ENCODE measurements at regions not wholly inside any gene's neighbourhood (a gene's known extent, or its start where the extent isn't known, plus 50 kb on each side); places are given as distances from the start of the nearest gene placed in this dataset.
"Not testable (repeated sequence)": the region's sequence is repeated elsewhere in the genome, so short reads cannot be mapped to it uniquely, and the experiment has no call there.

- H4K20me1 ChIP-seq (ENCODE audit: insufficient read depth); DNase-seq; H3K9me3 ChIP-seq (ENCODE audit: low read depth); H3K9me2 ChIP-seq (ENCODE audit: insufficient read depth); H3K9ac ChIP-seq; H2AFZ ChIP-seq; H3K4me2 ChIP-seq (ENCODE audit: unreplicated experiment); H3K27me3 ChIP-seq (replicated peaks; ENCODE audit: insufficient read depth); in situ Hi-C loops (cut with MboI); H3K36me3 ChIP-seq (ENCODE audit: low read depth); H3K79me2 ChIP-seq (ENCODE audit: insufficient read depth); H3K4me3 ChIP-seq; H3K27ac ChIP-seq: not testable (repeated sequence)
- 87 to 98% methylated on average over 6 of the region's 6 CpGs for WGBS, 2 experiments (ENCODE audit: low coverage in 1 of 2, low lambda C conversion rate in 2 of 2, missing lambda C conversion rate in 2 of 2)
- peaks cover 12% of the 10 kb centered on the region for H3K4me1 ChIP-seq (ENCODE audit: insufficient read depth)
- H3F3A ChIP-seq (ENCODE audit: insufficient read depth), result peaks cover 13% of the 10 kb centered on the region
These were observed 204.1 kb upstream of the ZNF322 start for GRCh38 chr6:26863641-26864040.

DNA sequence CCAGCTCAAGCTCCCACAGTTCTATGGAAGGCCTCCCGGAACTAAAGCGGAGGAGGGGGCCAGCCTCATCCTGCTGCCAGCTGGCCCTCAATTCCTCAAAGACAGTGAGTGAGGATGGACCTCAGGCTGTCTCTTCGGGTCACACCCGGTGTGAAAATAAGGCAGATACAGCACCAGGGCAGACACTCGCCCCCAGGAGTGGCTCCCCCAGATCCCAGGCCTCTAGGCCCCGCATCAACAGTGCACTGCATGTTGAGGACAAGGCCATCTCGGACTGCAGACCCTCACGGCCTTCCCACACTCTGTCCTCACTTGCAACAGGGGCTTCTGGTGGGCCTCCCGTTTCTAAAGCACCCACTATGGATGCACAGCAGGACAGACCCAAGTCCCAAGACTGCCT lies 239.2 kb upstream of the ZNF322 start:
- H3K36me3 ChIP-seq (ENCODE audit: low read depth); H3K79me2 ChIP-seq (ENCODE audit: insufficient read depth); H3K9me2 ChIP-seq (ENCODE audit: insufficient read depth); H3K4me3 ChIP-seq; DNase-seq; H3K27me3 ChIP-seq (replicated peaks; ENCODE audit: insufficient read depth); H3K4me2 ChIP-seq (ENCODE audit: unreplicated experiment); H3K4me1 ChIP-seq (ENCODE audit: insufficient read depth); in situ Hi-C loops (cut with MboI); H3K27ac ChIP-seq; H3K9ac ChIP-seq; H3K9me3 ChIP-seq (ENCODE audit: low read depth); H3F3A ChIP-seq (ENCODE audit: insufficient read depth); H4K20me1 ChIP-seq (ENCODE audit: insufficient read depth); H2AFZ ChIP-seq: not testable (repeated sequence)
- WGBS, 2 experiments (ENCODE audit: low coverage in 1 of 2, low lambda C conversion rate in 2 of 2, missing lambda C conversion rate in 2 of 2), result 55 to 62% methylated on average over 9 of the region's 9 CpGs

GRCh38 chr6:26924206-26924605 lies 264.7 kb upstream of the ZNF322 start:
- peak; percentile 13 for DNase-seq

GRCh38 chr6:26928190-26928589 lies 268.6 kb upstream of the ZNF322 start:
- in situ Hi-C loops (cut with MboI); H3K9me3 ChIP-seq (ENCODE audit: low read depth); H4K20me1 ChIP-seq (ENCODE audit: insufficient read depth); H3K4me3 ChIP-seq; H2AFZ ChIP-seq; H3F3A ChIP-seq (ENCODE audit: insufficient read depth); H3K27ac ChIP-seq; H3K9me2 ChIP-seq (ENCODE audit: insufficient read depth); H3K79me2 ChIP-seq (ENCODE audit: insufficient read depth); H3K4me2 ChIP-seq (ENCODE audit: unreplicated experiment); H3K27me3 ChIP-seq (replicated peaks; ENCODE audit: insufficient read depth); H3K9ac ChIP-seq; H3K36me3 ChIP-seq (ENCODE audit: low read depth); H3K4me1 ChIP-seq (ENCODE audit: insufficient read depth); DNase-seq: not testable (repeated sequence)
- 63 to 77% methylated on average over 1 of the region's 2 CpGs for WGBS, 2 experiments (ENCODE audit: low coverage in 1 of 2, low lambda C conversion rate in 2 of 2, missing lambda C conversion rate in 2 of 2)

More at GRCh38 chr6:26924206-26924605, 264.7 kb upstream of the ZNF322 start:
- H3F3A ChIP-seq (ENCODE audit: insufficient read depth); H3K9me2 ChIP-seq (ENCODE audit: insufficient read depth); H3K27me3 ChIP-seq (replicated peaks; ENCODE audit: insufficient read depth); H2AFZ ChIP-seq; H3K27ac ChIP-seq; H3K4me1 ChIP-seq (ENCODE audit: insufficient read depth); in situ Hi-C loops (cut with MboI); H3K4me2 ChIP-seq (ENCODE audit: unreplicated experiment); H3K36me3 ChIP-seq (ENCODE audit: low read depth); H4K20me1 ChIP-seq (ENCODE audit: insufficient read depth); H3K9ac ChIP-seq; H3K4me3 ChIP-seq; H3K9me3 ChIP-seq (ENCODE audit: low read depth); H3K79me2 ChIP-seq (ENCODE audit: insufficient read depth): not testable (repeated sequence)
- WGBS, 2 experiments (ENCODE audit: low coverage in 1 of 2, low lambda C conversion rate in 2 of 2, missing lambda C conversion rate in 2 of 2), result 52 to 65% methylated on average over 2 of the region's 2 CpGs

GRCh38 chr6:26937258-26937657 lies 277.7 kb upstream of the ZNF322 start:
- 63 to 69% methylated on average over 1 of the region's 1 CpG for WGBS, 2 experiments (ENCODE audit: low coverage in 1 of 2, low lambda C conversion rate in 2 of 2, missing lambda C conversion rate in 2 of 2)
- H3K27ac ChIP-seq; H3K27me3 ChIP-seq (replicated peaks; ENCODE audit: insufficient read depth); H3K9ac ChIP-seq; DNase-seq; in situ Hi-C loops (cut with MboI); H3K4me2 ChIP-seq (ENCODE audit: unreplicated experiment); H4K20me1 ChIP-seq (ENCODE audit: insufficient read depth); H3K4me1 ChIP-seq (ENCODE audit: insufficient read depth); H3K9me2 ChIP-seq (ENCODE audit: insufficient read depth); H3K4me3 ChIP-seq; H3K79me2 ChIP-seq (ENCODE audit: insufficient read depth); H2AFZ ChIP-seq; H3K9me3 ChIP-seq (ENCODE audit: low read depth); H3F3A ChIP-seq (ENCODE audit: insufficient read depth); H3K36me3 ChIP-seq (ENCODE audit: low read depth): not testable (repeated sequence)

GRCh38 chr6:26951211-26951610 lies 291.7 kb upstream of the ZNF322 start:
- H3K36me3 ChIP-seq (ENCODE audit: low read depth); H3K9me2 ChIP-seq (ENCODE audit: insufficient read depth); H3F3A ChIP-seq (ENCODE audit: insufficient read depth); H3K4me1 ChIP-seq (ENCODE audit: insufficient read depth); H3K27ac ChIP-seq; H3K27me3 ChIP-seq (replicated peaks; ENCODE audit: insufficient read depth); in situ Hi-C loops (cut with MboI); H3K4me2 ChIP-seq (ENCODE audit: unreplicated experiment); H3K9me3 ChIP-seq (ENCODE audit: low read depth); H2AFZ ChIP-seq; H4K20me1 ChIP-seq (ENCODE audit: insufficient read depth); DNase-seq; H3K4me3 ChIP-seq; H3K79me2 ChIP-seq (ENCODE audit: insufficient read depth); H3K9ac ChIP-seq: not testable (repeated sequence)
- WGBS, 2 experiments (ENCODE audit: low coverage in 1 of 2, low lambda C conversion rate in 2 of 2, missing lambda C conversion rate in 2 of 2), result 49 to 55% methylated on average over 3 of the region's 3 CpGs

GRCh38 chr6:26956078-26956600 lies 291.4 kb upstream of the PRSS16 start:
- H3K9me3 ChIP-seq (ENCODE audit: low read depth); H3K4me1 ChIP-seq (ENCODE audit: insufficient read depth); H3K36me3 ChIP-seq (ENCODE audit: low read depth); in situ Hi-C loops (cut with MboI); H3K9me2 ChIP-seq (ENCODE audit: insufficient read depth); H3K27me3 ChIP-seq (replicated peaks; ENCODE audit: insufficient read depth); H3K79me2 ChIP-seq (ENCODE audit: insufficient read depth); H3F3A ChIP-seq (ENCODE audit: insufficient read depth); H4K20me1 ChIP-seq (ENCODE audit: insufficient read depth): not testable (repeated sequence)
- Histone ChIP-seq H3K4me3 (peak overlapping the region; percentile 85), H3K9ac (peak overlapping the region; percentile 73; the same call in 1 of the 2 replicates), H3K27ac (0 out of 2 replicates have a peak overlapping the region, but pooled peaks have one; percentile 14), H2AFZ (peak overlapping the region; percentile 86), H3K4me2 (ENCODE audit: unreplicated experiment) (peak overlapping the region; percentile 22)
- 16 to 17% methylated on average over 6 of the region's 20 CpGs for WGBS, 2 experiments (ENCODE audit: low coverage in 1 of 2, low lambda C conversion rate in 2 of 2, missing lambda C conversion rate in 2 of 2)
- peak; percentile 57 for DNase-seq

- Histone ChIP-seq H3K27ac (0 out of 2 replicates have a peak overlapping the region, but pooled peaks have one; percentile 30), H3K4me2 (ENCODE audit: unreplicated experiment) (peak overlapping the region; percentile 80), H3K9ac (peak overlapping the region; percentile 73), H3K4me3 (peak overlapping the region; percentile 85), H2AFZ (peak overlapping the region; percentile 91)
- H3K79me2 ChIP-seq (ENCODE audit: insufficient read depth); H3F3A ChIP-seq (ENCODE audit: insufficient read depth); H3K36me3 ChIP-seq (ENCODE audit: low read depth); H3K9me2 ChIP-seq (ENCODE audit: insufficient read depth); H3K4me1 ChIP-seq (ENCODE audit: insufficient read depth); H4K20me1 ChIP-seq (ENCODE audit: insufficient read depth); H3K9me3 ChIP-seq (ENCODE audit: low read depth); in situ Hi-C loops (cut with MboI); H3K27me3 ChIP-seq (replicated peaks; ENCODE audit: insufficient read depth): not testable (repeated sequence)
- 1 to 2% methylated on average over 12 to 17 of the region's 54 CpGs for WGBS, 2 experiments (ENCODE audit: low coverage in 1 of 2, low lambda C conversion rate in 2 of 2, missing lambda C conversion rate in 2 of 2)
- peak; percentile 74 for DNase-seq
These were observed 290.8 kb upstream of the PRSS16 start for GRCh38 chr6:26956601-26957184.

All from GM23248 (cell line).